ENCODE measurements at regions not wholly inside any gene's neighbourhood (a gene's known extent, or its start where the extent isn't known, plus 50 kb on each side); places are given as distances from the start of the nearest gene placed in this dataset.

GRCh38 chr4:153943738-153944415 lies 155.0 kb upstream of the SFRP2 start:
- Histone ChIP-seq H3K4me2 (ENCODE audit: low read length) (no peak overlapping the region), H3K9ac (ENCODE audit: low read length) (no peak overlapping the region), H4K8ac (ENCODE audit: low read depth, low read length) (no peak overlapping the region), H3K27me3 (ENCODE audit: insufficient read depth, low read length, poor library complexity) (no peaks in the 10 kb centered on the region), H3K27ac (ENCODE audit: low read depth, low read length) (no peak overlapping the region), H2BK5ac (ENCODE audit: low read length) (no peak overlapping the region), H2AK5ac (ENCODE audit: low read length) (no peak overlapping the region), H3K79me1 (ENCODE audit: low read length) (no peaks in the 10 kb centered on the region), H3K4me1 (ENCODE audit: control insufficient read depth, low read depth, low read length) (no peaks in the 10 kb centered on the region), H3K36me3 (ENCODE audit: control insufficient read depth, insufficient read depth, low read length) (no peaks in the 10 kb centered on the region), H3K18ac (ENCODE audit: low read length) (no peak overlapping the region), H2BK120ac (ENCODE audit: low read depth, low read length) (no peak overlapping the region), H3K23ac (ENCODE audit: low read length) (no peak overlapping the region), H3K4me3 (ENCODE audit: low read length) (no peak overlapping the region), H2BK15ac (replicated peaks; ENCODE audit: low read depth) (no peak overlapping the region), H3K56ac (ENCODE audit: low read length) (no peak overlapping the region), H4K5ac (ENCODE audit: low read length) (no peak overlapping the region), H3K4ac (ENCODE audit: low read depth, low read length) (no peak overlapping the region), H3K79me2 (ENCODE audit: control insufficient read depth, insufficient read depth, low read length) (no peaks in the 10 kb centered on the region)
- WGBS (ENCODE audit: extremely low coverage, insufficient coverage, low lambda C conversion rate), result no CpG with 5 or more reads among the region's 1 CpG
- no peak for DNase-seq

GRCh38 chr4:153940916-153941315 lies 152.0 kb upstream of the SFRP2 start:
- Histone ChIP-seq H3K27me3 (ENCODE audit: insufficient read depth, low read length, poor library complexity) (no peaks in the 10 kb centered on the region), H3K23ac (ENCODE audit: low read length) (no peak overlapping the region), H3K27ac (ENCODE audit: low read depth, low read length) (no peak overlapping the region), H2BK15ac (replicated peaks; ENCODE audit: low read depth) (no peak overlapping the region), H4K5ac (ENCODE audit: low read length) (no peak overlapping the region), H3K18ac (ENCODE audit: low read length) (no peak overlapping the region), H3K4me2 (ENCODE audit: low read length) (no peak overlapping the region), H3K79me1 (ENCODE audit: low read length) (no peaks in the 10 kb centered on the region), H2BK120ac (ENCODE audit: low read depth, low read length) (no peak overlapping the region), H2BK5ac (ENCODE audit: low read length) (no peak overlapping the region), H2AK5ac (ENCODE audit: low read length) (no peak overlapping the region), H3K4ac (ENCODE audit: low read depth, low read length) (no peak overlapping the region), H4K8ac (ENCODE audit: low read depth, low read length) (no peak overlapping the region), H3K36me3 (ENCODE audit: control insufficient read depth, insufficient read depth, low read length) (no peaks in the 10 kb centered on the region), H3K9ac (ENCODE audit: low read length) (no peak overlapping the region), H3K4me1 (ENCODE audit: control insufficient read depth, low read depth, low read length) (no peaks in the 10 kb centered on the region), H3K79me2 (ENCODE audit: control insufficient read depth, insufficient read depth, low read length) (no peaks in the 10 kb centered on the region), H3K56ac (ENCODE audit: low read length) (no peak overlapping the region), H3K4me3 (ENCODE audit: low read length) (no peak overlapping the region)
- no peak for DNase-seq
- WGBS (ENCODE audit: extremely low coverage, insufficient coverage, low lambda C conversion rate), result no CpG with 5 or more reads among the region's 4 CpGs

- H3K23ac ChIP-seq (ENCODE audit: low read length), result no peak overlapping the region
Observed at GRCh38 chr4:153939570-153939969, 150.7 kb upstream of the SFRP2 start.

GRCh38 chr4:153938994-153939393 lies 150.1 kb upstream of the SFRP2 start:
- no peak overlapping the region for H4K8ac ChIP-seq (ENCODE audit: low read depth, low read length)
- H2AK5ac ChIP-seq (ENCODE audit: low read length), result no peak overlapping the region
- H3K27me3 ChIP-seq (ENCODE audit: insufficient read depth, low read length, poor library complexity), result no peaks in the 10 kb centered on the region
- no peak overlapping the region for H3K9ac ChIP-seq (ENCODE audit: low read length)
- H2BK5ac ChIP-seq (ENCODE audit: low read length), result no peak overlapping the region
- no peaks in the 10 kb centered on the region for H3K79me1 ChIP-seq (ENCODE audit: low read length)
- H3K18ac ChIP-seq (ENCODE audit: low read length), result no peak overlapping the region
- no peaks in the 10 kb centered on the region for H3K4me1 ChIP-seq (ENCODE audit: control insufficient read depth, low read depth, low read length)
- H3K36me3 ChIP-seq (ENCODE audit: control insufficient read depth, insufficient read depth, low read length), result no peaks in the 10 kb centered on the region
- H3K27ac ChIP-seq (ENCODE audit: low read depth, low read length), result no peak overlapping the region
- H3K4ac ChIP-seq (ENCODE audit: low read depth, low read length), result no peak overlapping the region
- H2BK15ac ChIP-seq (replicated peaks; ENCODE audit: low read depth), result no peak overlapping the region
- no peaks in the 10 kb centered on the region for H3K79me2 ChIP-seq (ENCODE audit: control insufficient read depth, insufficient read depth, low read length)
- no peak overlapping the region for H2BK120ac ChIP-seq (ENCODE audit: low read depth, low read length)
- WGBS (ENCODE audit: extremely low coverage, insufficient coverage, low lambda C conversion rate), result no CpG with 5 or more reads among the region's 4 CpGs
- no peak overlapping the region for H3K4me3 ChIP-seq (ENCODE audit: low read length)
- H4K5ac ChIP-seq (ENCODE audit: low read length), result no peak overlapping the region
- H3K4me2 ChIP-seq (ENCODE audit: low read length), result no peak overlapping the region
- DNase-seq, result no peak
- no peak overlapping the region for H3K56ac ChIP-seq (ENCODE audit: low read length)
- no peak overlapping the region for H3K23ac ChIP-seq (ENCODE audit: low read length)

More at GRCh38 chr4:153939570-153939969, 150.7 kb upstream of the SFRP2 start:
- WGBS (ENCODE audit: extremely low coverage, insufficient coverage, low lambda C conversion rate), result no CpG with 5 or more reads among the region's 1 CpG
- Histone ChIP-seq H3K27me3 (ENCODE audit: insufficient read depth, low read length, poor library complexity) (no peaks in the 10 kb centered on the region), H2AK5ac (ENCODE audit: low read length) (no peak overlapping the region), H3K4me2 (ENCODE audit: low read length) (no peak overlapping the region), H3K18ac (ENCODE audit: low read length) (no peak overlapping the region), H3K4me1 (ENCODE audit: control insufficient read depth, low read depth, low read length) (no peaks in the 10 kb centered on the region), H3K4me3 (ENCODE audit: low read length) (no peak overlapping the region), H3K27ac (ENCODE audit: low read depth, low read length) (no peak overlapping the region), H3K9ac (ENCODE audit: low read length) (no peak overlapping the region), H2BK5ac (ENCODE audit: low read length) (no peak overlapping the region), H3K56ac (ENCODE audit: low read length) (no peak overlapping the region), H2BK120ac (ENCODE audit: low read depth, low read length) (no peak overlapping the region), H3K4ac (ENCODE audit: low read depth, low read length) (no peak overlapping the region), H3K36me3 (ENCODE audit: control insufficient read depth, insufficient read depth, low read length) (no peaks in the 10 kb centered on the region), H2BK15ac (replicated peaks; ENCODE audit: low read depth) (no peak overlapping the region), H3K79me1 (ENCODE audit: low read length) (no peaks in the 10 kb centered on the region), H3K79me2 (ENCODE audit: control insufficient read depth, insufficient read depth, low read length) (no peaks in the 10 kb centered on the region), H4K8ac (ENCODE audit: low read depth, low read length) (no peak overlapping the region), H4K5ac (ENCODE audit: low read length) (no peak overlapping the region)
- no peak for DNase-seq

GRCh38 chr4:153937289-153937688 lies 148.4 kb upstream of the SFRP2 start:
- no peaks in the 10 kb centered on the region for H3K79me2 ChIP-seq (ENCODE audit: control insufficient read depth, insufficient read depth, low read length)
- no peak overlapping the region for H3K4me2 ChIP-seq (ENCODE audit: low read length)
- H2BK120ac ChIP-seq (ENCODE audit: low read depth, low read length), result no peak overlapping the region

GRCh38 chr4:153936121-153936520 lies 147.2 kb upstream of the SFRP2 start:
- Histone ChIP-seq H3K23ac (ENCODE audit: low read length) (no peak overlapping the region), H3K4me2 (ENCODE audit: low read length) (no peak overlapping the region), H2BK15ac (replicated peaks; ENCODE audit: low read depth) (no peak overlapping the region), H2BK120ac (ENCODE audit: low read depth, low read length) (no peak overlapping the region), H3K9ac (ENCODE audit: low read length) (no peak overlapping the region), H3K4me1 (ENCODE audit: control insufficient read depth, low read depth, low read length) (no peaks in the 10 kb centered on the region), H3K4me3 (ENCODE audit: low read length) (no peak overlapping the region), H3K79me2 (ENCODE audit: control insufficient read depth, insufficient read depth, low read length) (no peaks in the 10 kb centered on the region), H3K27ac (ENCODE audit: low read depth, low read length) (no peak overlapping the region), H3K27me3 (ENCODE audit: insufficient read depth, low read length, poor library complexity) (no peaks in the 10 kb centered on the region), H3K18ac (ENCODE audit: low read length) (no peak overlapping the region), H2BK5ac (ENCODE audit: low read length) (no peak overlapping the region), H3K36me3 (ENCODE audit: control insufficient read depth, insufficient read depth, low read length) (no peaks in the 10 kb centered on the region), H3K79me1 (ENCODE audit: low read length) (no peaks in the 10 kb centered on the region), H4K5ac (ENCODE audit: low read length) (no peak overlapping the region), H3K4ac (ENCODE audit: low read depth, low read length) (no peak overlapping the region), H3K56ac (ENCODE audit: low read length) (no peak overlapping the region), H4K8ac (ENCODE audit: low read depth, low read length) (no peak overlapping the region), H2AK5ac (ENCODE audit: low read length) (no peak overlapping the region)
- WGBS (ENCODE audit: extremely low coverage, insufficient coverage, low lambda C conversion rate), result no CpG with 5 or more reads among the region's 3 CpGs
- no peak for DNase-seq

More at GRCh38 chr4:153937289-153937688, 148.4 kb upstream of the SFRP2 start:
- H2AK5ac ChIP-seq (ENCODE audit: low read length), result no peak overlapping the region
- H3K4me1 ChIP-seq (ENCODE audit: control insufficient read depth, low read depth, low read length), result no peaks in the 10 kb centered on the region
- H3K27me3 ChIP-seq (ENCODE audit: insufficient read depth, low read length, poor library complexity), result no peaks in the 10 kb centered on the region
- DNase-seq, result no peak
- no peak overlapping the region for H4K5ac ChIP-seq (ENCODE audit: low read length)
- H3K56ac ChIP-seq (ENCODE audit: low read length), result no peak overlapping the region
- H3K18ac ChIP-seq (ENCODE audit: low read length), result no peak overlapping the region
- WGBS (ENCODE audit: extremely low coverage, insufficient coverage, low lambda C conversion rate), result no CpG with 5 or more reads among the region's 4 CpGs
- H3K9ac ChIP-seq (ENCODE audit: low read length), result no peak overlapping the region
- H3K4ac ChIP-seq (ENCODE audit: low read depth, low read length), result no peak overlapping the region
- H3K79me1 ChIP-seq (ENCODE audit: low read length), result no peaks in the 10 kb centered on the region
- H3K27ac ChIP-seq (ENCODE audit: low read depth, low read length), result no peak overlapping the region
- no peak overlapping the region for H4K8ac ChIP-seq (ENCODE audit: low read depth, low read length)
- H3K4me3 ChIP-seq (ENCODE audit: low read length), result no peak overlapping the region
- no peak overlapping the region for H2BK15ac ChIP-seq (replicated peaks; ENCODE audit: low read depth)
- no peak overlapping the region for H3K23ac ChIP-seq (ENCODE audit: low read length)
- H2BK5ac ChIP-seq (ENCODE audit: low read length), result no peak overlapping the region
- H3K36me3 ChIP-seq (ENCODE audit: control insufficient read depth, insufficient read depth, low read length), result no peaks in the 10 kb centered on the region

All from mesendoderm (in vitro differentiated cells).